Sciatic nerve (tissue), 2 donors: ENCODE measurements at regions not wholly inside any gene's neighbourhood (a gene's known extent, or its start where the extent isn't known, plus 50 kb on each side); places are given as distances from the start of the nearest gene placed in this dataset.

Experiments used
- ATAC-seq: fragments of 200-7000 bp; cut with Tn5 transposase; one replicate; pipeline ENCODE4 v1.9.1; 2020; ENCODE audit warnings: mild to moderate bottlenecking, moderate library complexity
- DNase-seq: peaks from one replicate; pipeline ENCODE4 v3.0.0-alpha.2; 2020; ENCODE audit warnings: low spot score
- intact Hi-C: fragments of 100-400 bp; cut with DNase I; formaldehyde crosslinking; loops from one replicate; pipeline ENCODE4 v1.14.2; 2022
- donor health status: DM: no; HTN: no; CAD: no.
- donor health status: DM: no; HTN: no; CAD: no.

GRCh38 chr1:208298593-208299269, 54.5 kb upstream of the PLXNA2 start:
- no peak for ATAC-seq

DNA sequence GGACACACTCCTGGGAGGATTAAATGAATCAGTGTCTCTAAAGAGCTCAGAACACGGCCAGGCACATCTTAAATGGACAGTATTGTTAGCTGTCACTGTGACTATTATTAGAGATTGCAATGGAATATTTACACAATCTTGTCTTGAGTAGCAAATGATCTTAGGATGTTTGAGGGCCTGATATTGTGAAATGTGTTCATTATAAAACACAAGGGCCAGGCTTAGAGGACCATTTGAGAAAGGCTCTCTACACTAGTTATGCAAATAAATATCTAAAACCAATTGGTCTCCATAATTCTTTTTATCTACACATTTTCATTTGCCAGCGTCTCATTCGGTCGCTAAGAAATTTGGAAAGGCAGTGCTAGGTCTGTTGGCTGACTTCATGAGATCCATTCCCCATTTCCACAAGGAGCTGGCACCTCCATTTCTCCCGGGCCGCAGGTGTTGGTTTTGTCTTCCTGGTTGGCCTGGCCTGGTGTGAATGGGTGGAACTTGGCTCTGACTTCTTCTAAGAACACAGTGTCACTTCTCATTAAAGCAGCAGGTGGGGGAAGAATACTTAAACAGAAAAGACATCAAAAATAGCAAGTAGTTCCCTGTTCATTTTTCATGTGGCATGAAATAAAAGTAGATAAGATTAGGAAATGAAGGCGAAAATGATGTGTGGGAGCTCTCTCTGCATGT, 56.0 kb upstream of the PLXNA2 start:
- intact Hi-C loops: no loop called here
- no peak for DNase-seq
- no peak for ATAC-seq

More at GRCh38 chr1:208298593-208299269, 54.5 kb upstream of the PLXNA2 start:
- intact Hi-C loops: no loop called here
- no peak for DNase-seq

- intact Hi-C loops: no loop called here
These were observed 58.6 kb upstream of the PLXNA2 start for GRCh38 chr1:208302699-208303238.

DNA sequence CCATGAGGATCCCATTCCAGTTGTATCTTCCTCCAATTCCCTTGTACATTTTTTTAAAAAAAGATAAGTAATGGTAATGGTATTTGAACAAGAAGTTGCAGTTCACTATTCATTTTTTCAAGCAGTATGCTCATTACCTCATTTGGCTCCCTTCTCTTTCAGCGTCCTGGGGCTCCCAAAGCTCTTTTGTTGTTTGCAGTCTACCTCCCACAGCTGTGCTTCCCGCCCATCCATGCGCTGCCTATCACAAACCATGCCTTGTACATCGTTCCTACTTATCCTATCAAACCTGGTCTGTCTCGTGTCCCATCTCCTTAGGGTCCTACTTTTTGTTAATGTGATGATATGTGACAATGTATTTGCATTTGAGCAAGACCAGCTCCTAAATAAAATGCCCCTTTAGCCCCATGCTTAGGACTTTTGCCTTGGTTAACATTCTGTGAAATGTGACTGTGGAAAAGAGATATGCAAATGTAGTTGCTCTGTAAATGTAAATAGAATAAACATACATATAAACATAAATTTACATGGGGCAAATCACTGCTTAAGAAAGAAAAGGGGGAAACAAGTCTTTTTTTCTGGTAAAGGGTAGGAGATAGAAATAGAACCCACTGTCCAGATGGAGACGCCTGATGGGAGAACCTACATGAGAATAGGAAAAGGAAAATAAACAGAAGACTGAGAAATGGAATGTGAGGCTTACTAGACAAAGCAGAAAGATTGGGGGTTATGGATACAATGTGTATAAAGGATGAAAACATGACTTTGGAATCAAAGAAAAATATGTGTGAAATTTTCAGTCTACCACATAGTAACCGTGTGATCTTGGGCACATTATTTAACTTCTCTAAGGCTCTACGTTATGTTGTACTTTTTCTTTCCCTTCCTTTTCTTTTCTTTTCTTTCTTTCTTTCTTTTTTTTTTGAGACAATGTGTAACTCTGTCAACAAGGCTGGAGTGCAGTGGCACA, 59.8 kb upstream of the PLXNA2 start:
- intact Hi-C loops: no loop called here
- ATAC-seq (no peak), DNase-seq (no peak)

More at GRCh38 chr1:208302699-208303238, 58.6 kb upstream of the PLXNA2 start:
- ATAC-seq: no peak
- no peak for DNase-seq

DNA sequence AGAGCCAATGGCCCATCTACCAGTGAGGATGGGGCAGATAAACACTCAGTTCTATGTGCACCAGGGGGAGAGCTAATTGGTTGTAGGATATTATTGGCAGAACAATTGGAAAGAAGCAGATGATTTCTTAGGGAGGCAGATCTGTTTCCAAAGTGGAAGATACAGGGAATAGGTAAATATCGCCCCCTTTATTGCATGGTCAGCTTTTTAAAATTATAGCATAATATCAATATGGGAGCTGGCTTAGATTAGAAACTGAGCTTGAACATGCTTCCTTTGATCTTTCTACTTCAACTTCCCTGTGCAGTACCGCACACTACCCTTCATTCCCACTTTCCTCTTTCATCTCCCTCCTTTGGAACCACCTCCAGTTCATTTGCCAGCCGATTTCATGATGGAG, 64.0 kb upstream of the PLXNA2 start:
- intact Hi-C loops: no loop called here
- no peak for ATAC-seq

GRCh38 chr1:208309771-208310170, 65.6 kb upstream of the PLXNA2 start:
- no peak for ATAC-seq
- intact Hi-C loops: no loop called here
- no peak for DNase-seq

More for the DNA sequence above, 64.0 kb upstream of the PLXNA2 start:
- no peak for DNase-seq

DNA sequence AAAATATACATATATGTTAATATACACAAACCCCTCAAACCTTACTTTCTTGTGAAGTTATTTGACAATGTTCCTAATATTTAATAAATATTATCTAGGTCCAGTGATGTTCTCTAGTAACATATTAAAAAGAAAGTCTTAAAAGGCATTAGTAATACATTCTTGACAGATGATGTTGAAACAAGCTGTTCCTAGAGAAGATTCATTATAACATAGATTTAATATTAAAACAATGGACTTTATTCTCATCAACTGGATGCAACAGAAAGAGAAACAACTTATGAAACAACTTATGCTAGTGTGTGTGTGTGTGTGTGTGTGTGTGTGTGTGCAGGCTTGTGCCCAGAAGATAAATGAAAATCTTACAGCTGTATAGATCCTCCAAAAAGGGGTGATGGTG, 68.5 kb upstream of the PLXNA2 start:
- intact Hi-C loops: no loop called here
- DNase-seq: no peak

DNA sequence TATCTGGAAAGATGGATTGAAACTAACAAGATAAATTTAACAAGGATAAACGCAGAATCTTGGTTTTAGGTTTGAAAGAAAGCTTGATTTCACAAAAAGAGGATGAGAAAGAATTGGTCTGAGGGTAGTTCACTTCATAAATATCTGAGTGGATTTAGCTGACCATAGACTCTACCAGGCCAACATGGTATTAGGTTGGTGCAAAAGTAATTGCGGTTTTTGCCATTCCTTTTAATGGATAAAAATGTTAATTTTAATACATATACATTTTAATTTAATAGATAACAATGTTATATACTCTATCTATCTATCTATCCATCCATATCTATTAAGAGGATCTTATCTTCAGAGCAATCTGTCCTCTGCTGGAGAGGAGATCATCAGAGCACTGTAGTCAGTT, 70.2 kb upstream of the PLXNA2 start:
- intact Hi-C loops: no loop called here
- DNase-seq (no peak), ATAC-seq (no peak)

More for the DNA sequence above, 68.5 kb upstream of the PLXNA2 start:
- ATAC-seq: no peak

DNA sequence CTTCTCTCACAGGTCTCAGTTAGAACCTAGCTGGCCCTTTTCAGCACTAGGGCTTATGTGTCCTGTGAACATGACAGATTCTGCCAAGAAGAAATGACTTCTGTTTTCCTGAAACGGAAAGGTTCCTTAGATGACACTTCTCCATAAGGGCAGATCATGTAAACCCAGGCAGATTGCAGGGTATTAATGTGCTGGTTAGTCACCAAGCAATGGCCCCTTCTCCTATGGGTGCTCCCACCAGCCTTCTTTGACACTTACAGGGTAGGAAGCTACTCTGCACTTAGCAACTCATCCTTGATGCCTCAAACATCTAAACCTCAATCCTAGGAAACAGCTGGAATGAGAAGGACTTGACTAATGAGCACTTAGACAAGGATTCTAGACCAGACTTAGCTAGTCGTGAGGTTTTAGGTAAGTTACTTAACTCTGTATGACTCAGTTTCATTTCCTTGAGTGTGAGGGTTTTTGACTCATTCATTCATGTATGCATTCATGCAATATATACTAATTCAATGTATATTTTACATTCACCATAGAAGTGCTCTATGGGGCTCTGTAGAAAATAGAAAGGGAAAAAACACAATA, 74.1 kb upstream of the PLXNA2 start:
- intact Hi-C loops: no loop called here
- ATAC-seq (no peak), DNase-seq (no peak)

- DNase-seq (no peak), ATAC-seq (no peak)
- intact Hi-C loops: no loop called here
These were observed 79.8 kb upstream of the PLXNA2 start for GRCh38 chr1:208324005-208324404.

DNA sequence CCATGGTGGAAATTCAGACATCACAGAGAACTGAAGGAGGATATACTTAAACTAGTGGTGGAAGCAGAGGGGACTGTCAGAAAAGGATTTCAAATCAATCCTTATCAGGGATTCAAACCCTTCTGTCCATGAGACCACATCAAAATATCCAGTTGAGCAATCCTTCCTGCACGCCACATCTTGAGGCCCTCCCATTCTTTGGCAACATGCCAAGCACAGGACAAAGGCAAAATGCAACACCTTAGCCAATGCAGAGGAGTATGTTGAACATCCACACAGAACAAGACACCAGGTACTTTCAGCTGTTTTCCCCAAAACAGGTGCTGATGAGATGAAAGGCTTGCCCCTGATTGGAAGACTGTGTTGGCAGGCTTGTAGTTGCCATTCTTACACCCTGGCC, 81.8 kb upstream of the PLXNA2 start:
- DNase-seq: no peak
- ATAC-seq: no peak
- intact Hi-C loops: no loop called here

DNA sequence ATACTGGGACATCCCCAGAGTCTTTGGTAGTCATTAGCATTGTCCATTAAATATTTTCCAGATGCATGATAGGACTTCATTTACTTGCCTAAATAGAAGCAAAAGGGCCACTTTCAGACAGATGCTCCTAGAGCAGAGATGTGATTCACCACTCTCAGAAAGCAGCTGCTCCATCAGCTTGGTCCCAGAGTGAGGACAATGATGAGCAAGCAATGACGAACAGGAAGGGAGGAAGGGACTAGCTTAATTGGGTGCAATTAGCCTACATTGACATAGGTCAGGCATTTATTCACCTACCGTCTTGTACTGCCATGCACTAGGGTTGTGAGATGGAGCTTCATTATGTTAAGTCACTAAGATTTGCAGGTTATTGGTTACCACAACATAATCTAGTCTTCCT, 85.1 kb upstream of the PLXNA2 start:
- intact Hi-C loops: no loop called here
- DNase-seq: no peak

GRCh38 chr1:208332036-208332773, 88.0 kb upstream of the PLXNA2 start:
- no peak for DNase-seq
- intact Hi-C loops: no loop called here
- ATAC-seq: no peak

More for the DNA sequence above, 85.1 kb upstream of the PLXNA2 start:
- no peak for ATAC-seq

GRCh38 chr1:208332774-208333126, 88.6 kb upstream of the PLXNA2 start:
- DNase-seq (no peak), ATAC-seq (no peak)
- intact Hi-C loops: no loop called here

DNA sequence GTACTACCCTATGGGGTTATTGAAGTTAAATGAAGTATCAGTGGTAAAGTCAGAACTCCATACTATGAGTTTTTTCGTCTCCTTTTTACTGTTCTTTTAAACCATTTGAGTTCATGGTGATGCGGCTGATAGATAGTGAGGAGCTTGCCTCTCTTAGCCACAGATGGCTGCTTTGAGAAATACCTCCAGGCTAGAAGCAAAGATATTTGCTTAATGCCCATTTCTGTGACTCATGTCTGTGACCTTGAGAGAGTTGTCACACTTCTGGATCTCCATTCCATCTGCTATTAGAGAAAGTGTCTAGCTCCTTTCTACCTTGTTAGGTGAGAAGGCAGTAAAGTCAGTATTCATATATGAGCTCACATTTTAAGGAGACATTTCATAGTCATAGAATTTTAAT, 89.5 kb upstream of the PLXNA2 start:
- intact Hi-C loops: no loop called here
- ATAC-seq (no peak), DNase-seq (no peak)

DNA sequence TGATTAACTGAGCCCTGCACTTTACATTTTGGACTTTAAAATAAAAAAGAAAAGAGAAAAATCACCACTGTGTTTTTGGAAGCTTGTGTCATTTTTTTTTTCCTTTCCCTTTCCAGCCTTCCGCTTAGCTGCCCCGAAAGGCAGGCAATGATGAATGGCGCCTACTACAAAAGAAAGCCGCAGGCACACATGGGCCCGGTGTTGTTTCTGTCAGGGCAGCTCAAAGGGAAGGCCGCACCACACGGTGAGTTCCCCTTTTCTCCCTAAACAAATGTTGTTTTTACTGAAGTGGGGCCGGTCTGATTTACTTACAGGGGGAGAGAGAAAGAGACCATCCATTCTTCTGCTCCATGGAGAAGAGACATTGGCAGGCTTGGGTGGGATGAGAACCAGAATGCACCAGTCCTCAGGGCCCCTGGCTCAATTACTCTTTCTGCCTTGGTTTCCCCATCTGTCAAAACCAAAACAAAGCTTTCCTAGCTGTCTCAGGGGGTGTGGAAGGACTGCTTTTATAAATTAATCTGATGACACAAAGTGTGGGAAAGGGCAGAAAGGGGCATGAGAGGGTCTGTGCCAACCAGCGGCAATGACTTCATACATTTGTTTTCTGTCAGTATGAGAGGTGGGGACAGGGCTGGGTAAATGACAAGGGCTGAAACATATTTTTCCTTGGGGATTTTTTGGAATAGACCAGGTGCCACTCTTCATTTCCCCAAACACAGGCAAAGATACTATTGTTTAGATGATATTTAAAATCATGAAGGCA, 91.4 kb upstream of the PLXNA2 start:
- intact Hi-C loops: no loop called here
- DNase-seq: no peak
- no peak for ATAC-seq

DNA sequence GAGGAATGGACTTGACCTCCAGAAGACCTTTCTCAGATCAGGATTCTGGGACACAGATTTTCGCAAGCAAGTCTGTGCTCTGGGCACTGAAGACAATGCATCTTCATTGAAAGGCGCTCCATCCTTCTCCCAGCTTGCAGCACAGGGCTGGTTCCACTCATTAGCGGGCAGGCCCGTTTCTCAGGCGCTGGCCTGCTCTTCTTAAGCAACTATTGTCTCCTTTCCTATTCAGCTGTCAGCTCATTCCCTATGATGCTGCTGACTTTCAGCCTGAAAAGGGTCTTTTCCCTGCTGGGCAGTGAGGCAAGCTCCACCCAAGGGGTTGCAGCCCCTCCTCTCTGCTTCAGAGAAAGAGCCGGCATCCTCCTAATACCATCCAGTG, 91.9 kb upstream of the PLXNA2 start:
- DNase-seq (no peak), ATAC-seq (no peak)
- intact Hi-C loops: no loop called here

DNA sequence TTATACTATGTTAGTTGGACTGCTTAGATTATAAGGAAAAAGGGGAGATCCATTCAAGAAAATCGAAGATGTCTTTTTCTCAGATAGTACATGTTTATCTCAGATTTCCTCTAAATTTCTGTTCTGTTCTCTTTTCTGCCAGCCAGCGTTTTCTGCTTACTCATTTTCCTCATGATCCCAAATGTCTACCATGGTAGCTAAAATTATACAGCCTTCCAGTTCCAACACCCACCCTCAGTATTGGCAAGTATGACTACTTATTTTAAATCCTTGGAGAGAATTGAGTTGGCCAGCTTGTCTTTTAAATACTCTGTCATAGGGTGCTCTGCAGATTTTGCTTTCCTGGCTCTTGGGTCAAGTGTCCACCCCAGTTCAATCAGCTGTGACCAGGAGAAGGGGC, 95.7 kb upstream of the PLXNA2 start:
- ATAC-seq: no peak
- intact Hi-C loops: no loop called here
- DNase-seq: no peak
